ENCODE measurements at regions not wholly inside any gene's neighbourhood (a gene's known extent, or its start where the extent isn't known, plus 50 kb on each side); places are given as distances from the start of the nearest gene placed in this dataset.

DNA sequence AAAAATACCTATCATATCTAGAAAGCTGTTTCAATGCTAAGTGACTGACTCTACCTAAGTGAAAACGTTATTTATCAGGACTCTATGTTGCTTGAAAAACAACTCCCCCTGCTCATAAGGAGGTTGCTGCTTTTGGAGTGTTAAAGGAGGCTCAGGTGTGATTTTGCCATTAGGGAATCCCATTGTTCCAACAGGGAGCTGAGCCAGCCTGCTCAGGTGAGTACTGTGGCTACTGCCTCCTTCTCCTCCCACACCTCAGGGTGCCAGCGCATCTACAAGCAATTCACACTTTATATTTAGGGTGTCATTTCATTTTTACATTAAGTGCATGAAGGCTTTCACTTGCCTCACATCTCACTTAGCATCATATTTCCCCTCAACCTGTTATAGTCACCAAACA is 84.7 kb downstream of the SEM1 start:
- TF ChIP-seq, protein P1, sequence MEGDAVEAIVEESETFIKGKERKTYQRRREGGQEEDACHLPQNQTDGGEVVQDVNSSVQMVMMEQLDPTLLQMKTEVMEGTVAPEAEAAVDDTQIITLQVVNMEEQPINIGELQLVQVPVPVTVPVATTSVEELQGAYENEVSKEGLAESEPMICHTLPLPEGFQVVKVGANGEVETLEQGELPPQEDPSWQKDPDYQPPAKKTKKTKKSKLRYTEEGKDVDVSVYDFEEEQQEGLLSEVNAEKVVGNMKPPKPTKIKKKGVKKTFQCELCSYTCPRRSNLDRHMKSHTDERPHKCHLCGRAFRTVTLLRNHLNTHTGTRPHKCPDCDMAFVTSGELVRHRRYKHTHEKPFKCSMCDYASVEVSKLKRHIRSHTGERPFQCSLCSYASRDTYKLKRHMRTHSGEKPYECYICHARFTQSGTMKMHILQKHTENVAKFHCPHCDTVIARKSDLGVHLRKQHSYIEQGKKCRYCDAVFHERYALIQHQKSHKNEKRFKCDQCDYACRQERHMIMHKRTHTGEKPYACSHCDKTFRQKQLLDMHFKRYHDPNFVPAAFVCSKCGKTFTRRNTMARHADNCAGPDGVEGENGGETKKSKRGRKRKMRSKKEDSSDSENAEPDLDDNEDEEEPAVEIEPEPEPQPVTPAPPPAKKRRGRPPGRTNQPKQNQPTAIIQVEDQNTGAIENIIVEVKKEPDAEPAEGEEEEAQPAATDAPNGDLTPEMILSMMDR (IDR thresholded peaks at IDR 0.05; ENCODE audit: low read depth, low read length), result no peak
- TF ChIP-seq MAX (IDR thresholded peaks at IDR 0.05; ENCODE audit: low read depth, low read length) (no peak), POLR2A (IDR thresholded peaks at IDR 0.05; ENCODE audit: extremely low read depth, insufficient read length) (no peak), MYC (IDR thresholded peaks at IDR 0.05; ENCODE audit: low read depth, low read length) (no peak)

All from NB4 (cell line).